Limb (tissue), 2 donors: ENCODE measurements at regions not wholly inside any gene's neighbourhood (a gene's known extent, or its start where the extent isn't known, plus 50 kb on each side); places are given as distances from the start of the nearest gene placed in this dataset.
"Not testable (repeated sequence)": the region's sequence is repeated elsewhere in the genome, so short reads cannot be mapped to it uniquely, and the experiment has no call there.

Source experiments
- DNase-seq, 2 donors: peaks; one replicate each; pipeline ENCODE4 v3.0.0-alpha.2; 2016; ENCODE audit errors: extremely low spot score in 2 of 2

DNA sequence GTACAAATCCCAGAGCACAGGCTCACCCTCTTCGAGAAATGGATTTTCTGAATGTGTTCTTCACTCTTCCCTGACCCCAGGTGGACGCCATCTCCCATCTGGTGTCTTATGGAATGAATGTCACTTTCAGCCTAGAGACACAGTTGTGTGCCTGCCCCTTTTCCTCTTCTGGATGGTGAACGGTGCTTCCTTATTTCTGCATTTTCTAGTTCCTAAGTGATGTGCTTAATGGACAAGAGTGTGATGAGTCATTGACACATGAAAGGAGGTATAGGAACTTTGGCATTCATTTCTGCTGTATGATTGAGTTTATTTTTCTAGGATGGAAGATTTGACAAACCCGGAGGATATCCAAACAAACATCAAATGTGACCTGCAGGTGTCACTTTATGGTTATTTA lies 114.9 kb upstream of the PTPN20 start:
- not testable (repeated sequence) for DNase-seq

DNA sequence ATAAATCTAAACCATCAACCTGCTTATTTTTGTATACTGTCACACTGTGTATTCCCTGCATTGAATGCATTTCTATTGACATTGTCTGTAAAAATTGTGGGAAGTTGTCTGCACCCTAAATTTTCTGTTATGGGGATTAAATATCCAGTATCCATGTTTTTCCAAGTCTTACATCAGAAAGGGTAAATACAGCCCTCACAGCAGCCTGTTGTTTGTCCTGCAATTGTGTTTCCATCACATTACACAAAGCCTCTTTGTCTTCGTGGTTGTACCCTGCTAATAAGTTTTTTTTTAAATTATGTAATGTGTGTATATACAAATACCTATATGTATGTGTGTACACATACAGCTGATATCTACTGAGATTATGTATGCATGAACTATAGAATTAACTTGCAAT lies 109.2 kb upstream of the PTPN20 start:
- not testable (repeated sequence) for DNase-seq

- DNase-seq: not testable (repeated sequence)
Observed at GRCh38 chr10:46803082-46803481, 108.1 kb upstream of the PTPN20 start.

- DNase-seq: not testable (repeated sequence)
Observed at GRCh38 chr10:46810222-46810621, 101.0 kb upstream of the PTPN20 start.

DNA sequence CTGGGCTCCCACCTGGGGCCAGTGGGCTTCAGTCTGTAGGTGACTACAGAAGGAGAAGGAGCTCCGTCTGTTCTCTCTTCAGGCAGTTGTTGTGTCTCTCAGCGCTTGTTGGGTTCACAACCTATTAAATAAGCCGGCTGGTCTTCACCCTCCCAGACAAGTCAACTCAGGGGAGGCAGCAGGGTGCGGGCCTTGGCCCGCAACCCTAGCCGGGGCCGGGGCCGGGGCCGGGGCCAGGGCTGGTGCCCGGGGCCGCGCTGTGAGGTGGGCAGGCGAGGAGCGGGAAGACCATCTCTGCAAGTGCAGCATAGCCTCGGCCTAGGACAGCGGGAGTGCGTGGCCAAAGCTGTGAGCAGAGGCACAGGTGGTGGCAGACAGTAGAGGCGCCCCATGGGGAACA lies 95.1 kb upstream of the PTPN20 start:
- not testable (repeated sequence) for DNase-seq

DNA sequence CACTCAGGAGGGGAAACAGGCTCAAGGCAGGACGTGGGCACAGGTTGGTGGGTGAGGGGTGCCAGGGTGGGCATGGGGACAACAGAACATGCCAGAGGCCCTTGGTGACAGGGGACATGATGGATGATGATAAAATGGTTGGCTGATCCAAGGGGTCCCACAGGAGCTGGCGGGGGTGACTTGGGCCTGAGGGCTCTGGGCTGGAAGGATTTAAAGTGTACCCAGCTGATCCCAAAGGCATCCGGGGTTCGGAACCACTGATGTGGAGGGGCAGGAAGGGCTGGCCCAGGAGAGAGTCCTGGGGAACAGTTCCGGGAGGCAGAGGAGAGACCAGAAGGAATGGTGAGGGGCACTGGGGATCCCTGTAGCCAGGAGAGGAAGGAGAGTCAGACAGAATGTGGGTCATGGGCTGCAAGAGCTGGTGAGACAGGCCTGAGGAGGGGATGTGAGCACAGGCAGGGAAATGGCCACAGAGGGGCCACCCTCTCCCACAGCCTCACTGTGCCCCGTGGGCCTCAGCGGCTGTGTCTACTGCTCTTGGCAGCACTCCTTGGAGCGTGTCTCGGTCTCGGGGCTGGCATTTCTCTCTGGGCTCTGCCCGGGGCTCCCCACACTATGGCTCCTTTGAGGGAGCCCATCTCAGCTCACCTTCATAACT lies 70.7 kb upstream of the PTPN20 start:
- peak in 1 of 2 donors; percentile 16 for DNase-seq

- peak in 1 of 2 donors; percentile 5 for DNase-seq
Observed at GRCh38 chr10:46841051-46841593, 70.1 kb upstream of the PTPN20 start.

- DNase-seq: not testable (repeated sequence)
Observed at GRCh38 chr10:46845194-46845593, 66.0 kb upstream of the PTPN20 start.

- not testable (repeated sequence) for DNase-seq
Observed at GRCh38 chr10:46845640-46846039, 65.6 kb upstream of the PTPN20 start.

- not testable (repeated sequence) for DNase-seq
Observed at GRCh38 chr10:46860753-46861152, 50.5 kb upstream of the PTPN20 start.
